Progenitor cell of endocrine pancreas (in vitro differentiated cells): ENCODE measurements at regions not wholly inside any gene's neighbourhood (a gene's known extent, or its start where the extent isn't known, plus 50 kb on each side); places are given as distances from the start of the nearest gene placed in this dataset.

Experiments
- DNase-seq: peaks from one replicate; pipeline ENCODE4 v3.0.0; 2021; ENCODE audit warnings: low spot score; ENCODE audit not compliant: unreplicated experiment
- H3K27ac Mint-ChIP-seq: 2 replicates; pipeline ENCODE4 v1.8.0; 2021; ENCODE audit warnings: mild to moderate bottlenecking, moderate library complexity, mixed read lengths
- H3K27me3 Mint-ChIP-seq: 2 replicates; pipeline ENCODE4 v1.8.0; 2021; ENCODE audit warnings: mixed read lengths
- H3K36me3 Mint-ChIP-seq: 2 replicates; pipeline ENCODE4 v1.8.0; 2022; ENCODE audit warnings: mixed read lengths; ENCODE audit not compliant: insufficient read depth
- H3K4me1 Mint-ChIP-seq: 2 replicates; pipeline ENCODE4 v1.8.0; 2021; ENCODE audit warnings: low read depth, mixed read lengths
- H3K4me3 Mint-ChIP-seq: 2 replicates; pipeline ENCODE4 v1.8.0; 2021; ENCODE audit warnings: low read depth, mild to moderate bottlenecking, moderate library complexity, mixed read lengths
- H3K9me3 Mint-ChIP-seq: 2 replicates; pipeline ENCODE4 v1.8.0; 2021; ENCODE audit warnings: low read depth, mixed read lengths
- CTCF ChIP-seq: fragments of 200-600 bp; sonication (generic); IDR thresholded peaks from one replicate; pipeline ENCODE4 v1.5.0; 2021; ENCODE audit warnings: antibody characterized with exemption, mild to moderate bottlenecking; ENCODE audit not compliant: unreplicated experiment

GRCh38 chr22:48705917-48706605, 1121.6 kb downstream of the BRD1 start:
- peaks cover 12% of the 10 kb centered on the region for H3K4me1 Mint-ChIP-seq
- H3K36me3 Mint-ChIP-seq: no peaks in the 10 kb centered on the region
- no peak overlapping the region for H3K27ac Mint-ChIP-seq
- DNase-seq: no peak
- no peaks in the 10 kb centered on the region for H3K27me3 Mint-ChIP-seq
- H3K4me3 Mint-ChIP-seq: no peak overlapping the region
- TF ChIP-seq CTCF: no peak
- no peaks in the 10 kb centered on the region for H3K9me3 Mint-ChIP-seq

- TF ChIP-seq CTCF: no peak
- DNase-seq: no peak
- Mint-ChIP-seq H3K9me3 (no peaks in the 10 kb centered on the region), H3K36me3 (no peaks in the 10 kb centered on the region), H3K4me1 (peaks cover 12% of the 10 kb centered on the region), H3K27ac (no peak overlapping the region), H3K4me3 (no peak overlapping the region), H3K27me3 (no peaks in the 10 kb centered on the region)
Observed at GRCh38 chr22:48705159-48705916, 1122.3 kb downstream of the BRD1 start.

GRCh38 chr22:48704335-48704734, 1123.3 kb downstream of the BRD1 start:
- Mint-ChIP-seq H3K27ac (no peak overlapping the region), H3K9me3 (no peaks in the 10 kb centered on the region), H3K4me1 (peaks cover 12% of the 10 kb centered on the region), H3K36me3 (peaks cover 2% of the 10 kb centered on the region), H3K4me3 (no peak overlapping the region), H3K27me3 (no peaks in the 10 kb centered on the region)
- no peak for DNase-seq
- no peak for TF ChIP-seq CTCF

- Mint-ChIP-seq H3K4me1 (peaks cover 12% of the 10 kb centered on the region), H3K36me3 (peaks cover 2% of the 10 kb centered on the region), H3K4me3 (no peak overlapping the region), H3K9me3 (no peaks in the 10 kb centered on the region), H3K27ac (peak overlapping the region; percentile 95), H3K27me3 (no peaks in the 10 kb centered on the region)
- DNase-seq: no peak
- TF ChIP-seq CTCF: no peak
Observed at GRCh38 chr22:48703265-48703941, 1124.3 kb downstream of the BRD1 start.

GRCh38 chr22:48702573-48703264, 1125.0 kb downstream of the BRD1 start:
- TF ChIP-seq CTCF: no peak
- Mint-ChIP-seq H3K4me3 (no peak overlapping the region), H3K27me3 (no peaks in the 10 kb centered on the region), H3K36me3 (peaks cover 2% of the 10 kb centered on the region), H3K27ac (peak overlapping the region; percentile 95), H3K4me1 (peaks cover 12% of the 10 kb centered on the region), H3K9me3 (no peaks in the 10 kb centered on the region)
- peak; percentile 22 for DNase-seq
